T1000 (cell line): ENCODE measurements at regions not wholly inside any gene's neighbourhood (a gene's known extent, or its start where the extent isn't known, plus 50 kb on each side); places are given as distances from the start of the nearest gene placed in this dataset.

Source experiments
- DNase-seq: peaks from one replicate; lab custom pipeline; 2025; ENCODE audit warnings: mixed read lengths; lab: John Stamatoyannopoulos, UW

GRCh38 chr19:46911456-46911855 lies 50.7 kb downstream of the ARHGAP35 start:
- DNase-seq, result no peak

GRCh38 chr19:46913198-46913851 lies 52.5 kb downstream of the ARHGAP35 start:
- no peak for DNase-seq

- DNase-seq, result no peak
These were observed 53.1 kb downstream of the ARHGAP35 start for GRCh38 chr19:46913852-46914430.

GRCh38 chr19:46915386-46915785 lies 54.6 kb downstream of the ARHGAP35 start:
- DNase-seq, result no peak

GRCh38 chr19:46917002-46917401 lies 56.2 kb downstream of the ARHGAP35 start:
- no peak for DNase-seq

GRCh38 chr19:46919324-46919723 lies 58.5 kb downstream of the ARHGAP35 start:
- no peak for DNase-seq

GRCh38 chr19:46920362-46920761 lies 59.6 kb downstream of the ARHGAP35 start:
- no peak for DNase-seq

- no peak for DNase-seq
These were observed 60.3 kb downstream of the ARHGAP35 start for GRCh38 chr19:46921071-46921470.

- DNase-seq, result no peak
These were observed 61.7 kb downstream of the ARHGAP35 start for GRCh38 chr19:46922465-46922864.

GRCh38 chr19:46924874-46925547 lies 64.2 kb downstream of the ARHGAP35 start:
- no peak for DNase-seq

GRCh38 chr19:46925548-46925950 lies 64.8 kb downstream of the ARHGAP35 start:
- no peak for DNase-seq

- DNase-seq, result no peak
These were observed 65.6 kb downstream of the ARHGAP35 start for GRCh38 chr19:46926170-46927071.

- no peak for DNase-seq
These were observed 66.3 kb downstream of the ARHGAP35 start for GRCh38 chr19:46927106-46927505.

GRCh38 chr19:46927893-46928292 lies 67.1 kb downstream of the ARHGAP35 start:
- DNase-seq, result no peak

GRCh38 chr19:46928951-46929350 lies 68.2 kb downstream of the ARHGAP35 start:
- DNase-seq, result no peak

GRCh38 chr19:46931202-46931601 lies 70.4 kb downstream of the ARHGAP35 start:
- no peak for DNase-seq

GRCh38 chr19:46932346-46932745 lies 71.5 kb downstream of the ARHGAP35 start:
- DNase-seq, result no peak

- no peak for DNase-seq
These were observed 74.4 kb downstream of the ARHGAP35 start for GRCh38 chr19:46935066-46935663.

GRCh38 chr19:46943150-46943946 lies 76.3 kb upstream of the NPAS1 start:
- no peak for DNase-seq

- DNase-seq, result no peak
These were observed 75.4 kb upstream of the NPAS1 start for GRCh38 chr19:46944123-46944748.
